Keratinocyte (primary cell): ENCODE measurements at regions not wholly inside any gene's neighbourhood (a gene's known extent, or its start where the extent isn't known, plus 50 kb on each side); places are given as distances from the start of the nearest gene placed in this dataset.
"Not testable (repeated sequence)": the region's sequence is repeated elsewhere in the genome, so short reads cannot be mapped to it uniquely, and the experiment has no call there.

Source experiments
- CTCF ChIP-seq, 3 experiments: IDR thresholded peaks in 1 of 3; conservative IDR thresholded peaks in 1 of 3; optimal IDR thresholded peaks in 1 of 3; 2 replicates in 2 of 3; 3 replicates in 1 of 3; pipeline versions ENCODE3 to v1.5.1; 2011; ENCODE audit warnings: low read length in 3 of 3, mild to moderate bottlenecking in 3 of 3, moderate library complexity in 2 of 3, control low read depth in 1 of 3, inconsistent platforms in 1 of 3; ENCODE audit not compliant: insufficient read depth in 2 of 3; ENCODE audit errors: extremely low read depth in 1 of 3
- EZH2 ChIP-seq: IDR thresholded peaks from one replicate; pipeline ENCODE4 v1.6.1; 2012; ENCODE audit warnings: inconsistent platforms, mild to moderate bottlenecking, low read length, moderate library complexity

- TF ChIP-seq CTCF (optimal IDR thresholded peaks at IDR 0.05 in 1 of 3, IDR thresholded peaks at IDR 0.05 in 1 of 3, conservative IDR thresholded peaks at IDR 0.05 in 1 of 3; ENCODE audit: extremely low read depth in 1 of 3, insufficient read depth in 2 of 3, low read length in 3 of 3); EZH2: not testable (repeated sequence)
Observed at GRCh38 chr7:35956988-35957387, 156.1 kb downstream of the SEPTIN7 start.
